ENCODE measurements at regions not wholly inside any gene's neighbourhood (a gene's known extent, or its start where the extent isn't known, plus 50 kb on each side); places are given as distances from the start of the nearest gene placed in this dataset.
A peak's percentile ranks its signal among the peaks of the same experiment; 100 is the strongest.

DNA sequence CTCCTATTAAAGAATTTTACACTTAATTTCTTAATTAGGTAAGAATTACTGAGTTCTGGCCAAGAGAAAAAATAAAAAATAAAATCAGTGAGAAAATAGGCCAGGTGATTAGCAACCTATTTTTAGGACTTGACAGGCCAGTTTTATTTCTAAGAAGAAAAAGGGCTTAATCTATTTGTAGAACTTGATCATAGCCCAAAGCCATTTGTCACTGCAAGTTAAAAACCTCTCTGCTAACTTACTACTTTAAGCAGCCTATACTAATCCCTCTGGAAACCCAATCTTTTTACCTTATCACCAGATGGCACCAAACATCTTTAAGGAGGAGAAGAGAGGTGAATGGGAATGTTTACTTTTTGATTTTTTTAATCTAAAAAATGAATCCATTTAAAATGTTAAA is 222.1 kb upstream of the RHOBTB1 start:
- TF ChIP-seq, protein P1, sequence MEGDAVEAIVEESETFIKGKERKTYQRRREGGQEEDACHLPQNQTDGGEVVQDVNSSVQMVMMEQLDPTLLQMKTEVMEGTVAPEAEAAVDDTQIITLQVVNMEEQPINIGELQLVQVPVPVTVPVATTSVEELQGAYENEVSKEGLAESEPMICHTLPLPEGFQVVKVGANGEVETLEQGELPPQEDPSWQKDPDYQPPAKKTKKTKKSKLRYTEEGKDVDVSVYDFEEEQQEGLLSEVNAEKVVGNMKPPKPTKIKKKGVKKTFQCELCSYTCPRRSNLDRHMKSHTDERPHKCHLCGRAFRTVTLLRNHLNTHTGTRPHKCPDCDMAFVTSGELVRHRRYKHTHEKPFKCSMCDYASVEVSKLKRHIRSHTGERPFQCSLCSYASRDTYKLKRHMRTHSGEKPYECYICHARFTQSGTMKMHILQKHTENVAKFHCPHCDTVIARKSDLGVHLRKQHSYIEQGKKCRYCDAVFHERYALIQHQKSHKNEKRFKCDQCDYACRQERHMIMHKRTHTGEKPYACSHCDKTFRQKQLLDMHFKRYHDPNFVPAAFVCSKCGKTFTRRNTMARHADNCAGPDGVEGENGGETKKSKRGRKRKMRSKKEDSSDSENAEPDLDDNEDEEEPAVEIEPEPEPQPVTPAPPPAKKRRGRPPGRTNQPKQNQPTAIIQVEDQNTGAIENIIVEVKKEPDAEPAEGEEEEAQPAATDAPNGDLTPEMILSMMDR (IDR thresholded peaks at IDR 0.05; ENCODE audit: low read length, missing control alignments): no peak
- no peak for DNase-seq (ENCODE audit: low read depth)
- no peak overlapping the region for H3K4me3 ChIP-seq (replicated peaks; ENCODE audit: low read depth, low read length)

DNA sequence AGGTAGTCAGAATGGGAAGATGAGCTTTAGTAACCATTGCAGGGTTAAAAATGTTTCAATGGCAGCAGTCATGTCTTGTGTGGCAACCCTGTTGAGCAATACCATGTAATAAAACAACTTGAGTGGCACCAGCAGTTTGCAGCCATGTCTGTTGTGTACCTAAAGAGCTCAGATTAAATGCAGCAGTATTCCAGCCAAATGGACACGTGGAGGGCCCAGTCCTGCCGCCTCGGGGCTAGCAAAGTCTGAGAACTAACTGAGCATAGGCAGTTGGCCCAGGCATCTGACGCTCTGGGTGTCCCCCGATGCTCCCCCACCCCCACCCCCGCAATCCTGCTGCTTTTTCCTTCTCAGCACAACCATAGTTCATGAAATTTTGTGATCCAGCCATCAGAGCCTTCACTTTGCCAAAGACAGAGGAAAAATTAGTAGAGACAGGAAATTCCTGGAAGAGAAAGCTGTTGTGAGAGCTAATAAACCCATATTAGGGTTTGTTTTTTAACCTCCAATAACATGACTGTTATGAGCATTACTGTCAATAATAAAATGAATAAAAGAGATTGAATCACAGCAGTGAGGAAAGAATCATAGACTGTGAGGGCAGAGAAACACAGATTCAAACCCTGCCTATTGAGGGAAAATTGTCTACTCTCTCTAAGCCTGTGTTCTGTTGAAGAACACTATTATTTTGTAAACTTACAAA is 220.6 kb upstream of the RHOBTB1 start:
- DNase-seq (ENCODE audit: low read depth): peak; percentile 20
- TF ChIP-seq, protein P1 (IDR thresholded peaks at IDR 0.05; ENCODE audit: low read length, missing control alignments): no peak
- no peak overlapping the region for H3K4me3 ChIP-seq (replicated peaks; ENCODE audit: low read depth, low read length)

DNA sequence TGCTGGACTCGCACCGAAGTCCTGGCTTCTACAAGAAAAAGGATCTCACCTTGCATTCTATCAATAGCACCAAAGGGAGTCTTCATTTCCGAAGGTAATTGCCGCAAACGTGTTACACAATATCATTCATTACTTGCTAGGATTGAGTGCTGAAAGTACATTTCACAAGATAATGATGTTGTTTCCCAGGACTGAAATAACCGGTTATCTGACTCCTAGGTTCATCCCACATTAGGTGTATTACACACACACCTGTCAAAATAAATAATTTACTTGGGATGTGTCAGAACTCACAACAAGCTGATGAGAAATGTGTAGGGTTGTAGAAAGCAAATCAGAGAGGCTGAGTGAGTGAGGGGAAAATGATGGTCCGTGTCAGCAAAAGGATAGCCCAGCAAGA is 219.4 kb upstream of the RHOBTB1 start:
- no peak overlapping the region for H3K4me3 ChIP-seq (replicated peaks; ENCODE audit: low read depth, low read length)
- TF ChIP-seq, protein P1 (IDR thresholded peaks at IDR 0.05; ENCODE audit: low read length, missing control alignments): no peak
- DNase-seq (ENCODE audit: low read depth): no peak

DNA sequence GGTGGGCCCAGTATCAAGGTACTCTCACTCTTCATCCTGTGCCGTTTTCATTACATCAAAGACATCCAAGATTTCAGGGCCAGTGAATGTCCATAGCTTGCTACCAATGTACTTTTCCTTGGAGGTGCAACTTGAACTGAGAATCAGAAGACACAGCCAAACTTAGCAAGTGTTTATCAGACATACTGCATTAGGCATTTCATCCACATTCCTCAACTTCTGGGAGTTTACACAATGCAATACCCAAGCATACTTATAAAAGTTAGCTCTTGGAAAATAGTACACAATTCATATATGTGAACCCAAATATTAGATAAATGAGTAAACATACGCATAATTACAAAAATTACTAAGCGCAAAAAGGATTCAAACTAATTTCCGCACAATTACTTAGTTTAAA is 216.3 kb upstream of the RHOBTB1 start:
- DNase-seq (ENCODE audit: low read depth): peak; percentile 7
- no peak overlapping the region for H3K4me3 ChIP-seq (replicated peaks; ENCODE audit: low read depth, low read length)

DNA sequence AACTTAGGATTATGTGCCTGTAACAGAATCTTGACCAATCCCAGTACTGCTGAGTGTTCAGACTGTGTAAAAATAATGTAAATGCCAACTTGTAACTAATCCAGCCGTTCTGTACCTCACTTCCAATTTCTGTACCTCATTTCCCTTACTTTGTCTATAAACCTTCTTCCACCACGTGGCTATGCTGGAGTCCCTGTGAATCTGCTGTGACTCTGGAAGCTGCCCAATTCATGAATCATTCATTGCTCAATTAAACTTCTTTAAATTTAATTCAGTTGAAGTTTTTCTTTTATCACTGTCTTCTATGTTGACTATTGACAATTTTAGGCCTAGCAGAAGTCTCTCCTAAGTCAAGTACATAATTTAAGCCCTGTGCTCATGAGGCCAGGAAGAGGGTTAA is 215.3 kb upstream of the RHOBTB1 start:
- TF ChIP-seq, protein P1 (IDR thresholded peaks at IDR 0.05; ENCODE audit: low read length, missing control alignments): no peak

More for the DNA sequence above, 216.3 kb upstream of the RHOBTB1 start:
- TF ChIP-seq, protein P1 (IDR thresholded peaks at IDR 0.05; ENCODE audit: low read length, missing control alignments): no peak

DNA sequence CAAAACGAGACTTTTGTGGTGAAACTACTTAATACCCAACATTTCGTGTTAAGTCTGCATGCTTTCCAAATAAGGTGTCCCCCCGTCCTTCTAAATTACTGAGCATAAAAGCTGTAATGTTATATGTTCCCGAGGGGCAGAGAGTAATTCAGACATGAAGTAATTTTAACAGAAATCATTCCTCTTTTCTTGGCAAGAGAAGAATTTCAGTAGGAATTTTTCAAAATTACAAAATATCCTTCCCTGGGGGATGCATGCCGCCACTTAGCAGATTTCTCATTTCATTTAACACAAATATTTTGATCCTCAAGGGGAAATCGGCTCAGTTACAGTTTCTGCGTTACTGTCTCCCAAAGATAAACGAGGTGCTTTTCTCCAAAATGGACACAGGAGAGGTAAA is 213.2 kb upstream of the RHOBTB1 start:
- H3K4me3 ChIP-seq (replicated peaks; ENCODE audit: low read depth, low read length): no peak overlapping the region
- TF ChIP-seq, protein P1 (IDR thresholded peaks at IDR 0.05; ENCODE audit: low read length, missing control alignments): no peak
- DNase-seq (ENCODE audit: low read depth): peak; percentile 34

More for the DNA sequence above, 215.3 kb upstream of the RHOBTB1 start:
- peak; percentile 44 for DNase-seq (ENCODE audit: low read depth)
- no peak overlapping the region for H3K4me3 ChIP-seq (replicated peaks; ENCODE audit: low read depth, low read length)

DNA sequence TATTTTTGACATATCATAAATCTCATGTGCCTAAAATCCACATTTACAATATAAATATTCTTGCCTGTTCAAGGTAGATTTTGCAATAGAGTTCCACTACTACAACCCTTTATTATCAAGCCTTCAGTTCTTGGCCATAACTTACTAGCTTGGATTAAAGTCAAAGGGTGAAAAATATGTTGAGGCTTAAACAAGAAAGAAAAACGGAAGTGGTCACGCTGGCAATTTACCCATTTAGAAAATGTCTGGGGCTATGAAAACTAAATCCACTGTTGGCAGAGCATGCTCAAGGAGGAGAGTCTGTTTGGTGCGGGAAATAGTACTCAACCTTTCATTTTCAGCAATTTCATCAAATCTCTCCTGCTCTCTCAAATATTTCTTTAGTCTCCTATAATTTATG is 209.8 kb upstream of the RHOBTB1 start:
- TF ChIP-seq, protein P1 (IDR thresholded peaks at IDR 0.05; ENCODE audit: low read length, missing control alignments): no peak
- no peak overlapping the region for H3K4me3 ChIP-seq (replicated peaks; ENCODE audit: low read depth, low read length)
- peak; percentile 42 for DNase-seq (ENCODE audit: low read depth)

All from fibroblast of pulmonary artery (primary cell).